G401 (cell line): ENCODE measurements at regions not wholly inside any gene's neighbourhood (a gene's known extent, or its start where the extent isn't known, plus 50 kb on each side); places are given as distances from the start of the nearest gene placed in this dataset.

Experiments used
- DNase-seq: peaks from one replicate; pipeline ENCODE4 v3.0.0-alpha.2; 2015; ENCODE audit warnings: low spot score
- in situ Hi-C: cut with HindIII; loops from 2 replicates; pipeline ENCODE4 v1.10.0; 2016; ENCODE audit warnings: low sequenced_read_pairs, mixed read lengths

GRCh38 chr21:32064281-32064910 lies 191.6 kb downstream of the HUNK start:
- no peak for DNase-seq
- in situ Hi-C loops = no loop called here

- in situ Hi-C loops = no loop called here
- no peak for DNase-seq
Measured at GRCh38 chr21:32062591-32063227, 189.9 kb downstream of the HUNK start.

- no peak for DNase-seq
- in situ Hi-C loops = no loop called here
Measured at GRCh38 chr21:32061729-32062128, 188.9 kb downstream of the HUNK start.

GRCh38 chr21:32056791-32057190 lies 184.0 kb downstream of the HUNK start:
- in situ Hi-C loops = no loop called here

GRCh38 chr21:32055305-32055704 lies 182.5 kb downstream of the HUNK start:
- in situ Hi-C loops = no loop called here
- DNase-seq = no peak

More at GRCh38 chr21:32056791-32057190, 184.0 kb downstream of the HUNK start:
- no peak for DNase-seq
